ENCODE measurements at regions not wholly inside any gene's neighbourhood (a gene's known extent, or its start where the extent isn't known, plus 50 kb on each side); places are given as distances from the start of the nearest gene placed in this dataset.

- no peaks in the 10 kb centered on the region for H3K9me3 ChIP-seq (ENCODE audit: severe bottlenecking)
- DNase-seq (ENCODE audit: low spot score) (no peak), ATAC-seq (ENCODE audit: low read depth) (peak; percentile 81)
- no peak for TF ChIP-seq CTCF (IDR thresholded peaks at IDR 0.05; ENCODE audit: poor library complexity, severe bottlenecking)
- no peak overlapping the region for H3K4me3 ChIP-seq (ENCODE audit: severe bottlenecking)
- no peaks in the 10 kb centered on the region for H3K4me1 ChIP-seq (ENCODE audit: insufficient read depth, poor library complexity, severe bottlenecking)
- H3K27me3 ChIP-seq (ENCODE audit: insufficient read depth, poor library complexity, severe bottlenecking), result no peaks in the 10 kb centered on the region
- no peak overlapping the region for H3K27ac ChIP-seq (ENCODE audit: poor library complexity, severe bottlenecking)
- no peaks in the 10 kb centered on the region for H3K36me3 ChIP-seq (ENCODE audit: low read depth)
Measured at GRCh38 chr3:59268170-59268569, 218.3 kb upstream of the CFAP20DC start.

- no peak for DNase-seq (ENCODE audit: low spot score)
Measured at GRCh38 chr3:59267021-59267420, 217.2 kb upstream of the CFAP20DC start.

GRCh38 chr3:59266551-59266950 is 216.7 kb upstream of the CFAP20DC start:
- Histone ChIP-seq H3K4me1 (ENCODE audit: insufficient read depth, poor library complexity, severe bottlenecking) (no peaks in the 10 kb centered on the region), H3K4me3 (ENCODE audit: severe bottlenecking) (no peak overlapping the region), H3K27me3 (ENCODE audit: insufficient read depth, poor library complexity, severe bottlenecking) (no peaks in the 10 kb centered on the region), H3K36me3 (ENCODE audit: low read depth) (no peaks in the 10 kb centered on the region), H3K27ac (ENCODE audit: poor library complexity, severe bottlenecking) (no peak overlapping the region), H3K9me3 (ENCODE audit: severe bottlenecking) (no peaks in the 10 kb centered on the region)
- DNase-seq (ENCODE audit: low spot score) (no peak), ATAC-seq (ENCODE audit: low read depth) (peak; percentile 76)
- no peak for TF ChIP-seq CTCF (IDR thresholded peaks at IDR 0.05; ENCODE audit: poor library complexity, severe bottlenecking)

More at GRCh38 chr3:59267021-59267420, 217.2 kb upstream of the CFAP20DC start:
- TF ChIP-seq CTCF (IDR thresholded peaks at IDR 0.05; ENCODE audit: poor library complexity, severe bottlenecking), result no peak
- H3K4me1 ChIP-seq (ENCODE audit: insufficient read depth, poor library complexity, severe bottlenecking), result no peaks in the 10 kb centered on the region
- no peak for ATAC-seq (ENCODE audit: low read depth)
- H3K36me3 ChIP-seq (ENCODE audit: low read depth), result no peaks in the 10 kb centered on the region
- H3K9me3 ChIP-seq (ENCODE audit: severe bottlenecking), result no peaks in the 10 kb centered on the region
- no peak overlapping the region for H3K4me3 ChIP-seq (ENCODE audit: severe bottlenecking)
- H3K27me3 ChIP-seq (ENCODE audit: insufficient read depth, poor library complexity, severe bottlenecking), result no peaks in the 10 kb centered on the region
- no peak overlapping the region for H3K27ac ChIP-seq (ENCODE audit: poor library complexity, severe bottlenecking)

- no peak for TF ChIP-seq CTCF (IDR thresholded peaks at IDR 0.05; ENCODE audit: poor library complexity, severe bottlenecking)
- no peaks in the 10 kb centered on the region for H3K27me3 ChIP-seq (ENCODE audit: insufficient read depth, poor library complexity, severe bottlenecking)
- DNase-seq (ENCODE audit: low spot score) (no peak), ATAC-seq (ENCODE audit: low read depth) (no peak)
- H3K27ac ChIP-seq (ENCODE audit: poor library complexity, severe bottlenecking), result no peak overlapping the region
- H3K9me3 ChIP-seq (ENCODE audit: severe bottlenecking), result no peaks in the 10 kb centered on the region
- H3K4me3 ChIP-seq (ENCODE audit: severe bottlenecking), result no peak overlapping the region
- no peaks in the 10 kb centered on the region for H3K36me3 ChIP-seq (ENCODE audit: low read depth)
- H3K4me1 ChIP-seq (ENCODE audit: insufficient read depth, poor library complexity, severe bottlenecking), result no peaks in the 10 kb centered on the region
Measured at GRCh38 chr3:59265566-59265965, 215.7 kb upstream of the CFAP20DC start.

- H3K4me3 ChIP-seq (ENCODE audit: severe bottlenecking), result no peak overlapping the region
- no peak overlapping the region for H3K27ac ChIP-seq (ENCODE audit: poor library complexity, severe bottlenecking)
- no peaks in the 10 kb centered on the region for H3K36me3 ChIP-seq (ENCODE audit: low read depth)
- DNase-seq (ENCODE audit: low spot score) (no peak), ATAC-seq (ENCODE audit: low read depth) (no peak)
- H3K27me3 ChIP-seq (ENCODE audit: insufficient read depth, poor library complexity, severe bottlenecking), result no peaks in the 10 kb centered on the region
- no peaks in the 10 kb centered on the region for H3K9me3 ChIP-seq (ENCODE audit: severe bottlenecking)
- no peak for TF ChIP-seq CTCF (IDR thresholded peaks at IDR 0.05; ENCODE audit: poor library complexity, severe bottlenecking)
- H3K4me1 ChIP-seq (ENCODE audit: insufficient read depth, poor library complexity, severe bottlenecking), result no peaks in the 10 kb centered on the region
Measured at GRCh38 chr3:59264366-59264765, 214.5 kb upstream of the CFAP20DC start.

All from RWPE2 (cell line).